GM23338 (cell line): ENCODE measurements at regions not wholly inside any gene's neighbourhood (a gene's known extent, or its start where the extent isn't known, plus 50 kb on each side); places are given as distances from the start of the nearest gene placed in this dataset.

Experiments used
- ATAC-seq: fragments of 200-7000 bp; cut with Tn5 transposase; 3 replicates; pipeline ENCODE4 v1.9.1; 2020
- DNase-seq: peaks from one replicate; pipeline ENCODE4 v3.0.0-alpha.2; 2015; ENCODE audit warnings: low spot score
- H2AFZ ChIP-seq: fragments of 200-600 bp; sonication (generic); 2 replicates; pipeline ENCODE4 v1.8.0; 2016; ENCODE audit warnings: antibody characterized with exemption, mild to moderate bottlenecking, moderate library complexity
- H3F3A ChIP-seq: fragments of 200-600 bp; sonication (generic); replicated peaks from 2 replicates; pipeline ENCODE4 v1.8.0; 2017; ENCODE audit warnings: antibody characterized with exemption, mixed run types, low read depth
- H3K27ac ChIP-seq: fragments of 200-600 bp; sonication (generic); 2 replicates; pipeline ENCODE4 v1.6.1; 2016; ENCODE audit warnings: low read depth
- H3K27me3 ChIP-seq: fragments of 200-600 bp; sonication (generic); 2 replicates; pipeline ENCODE4 v1.8.0; 2016; ENCODE audit warnings: mild to moderate bottlenecking, mixed run types, moderate library complexity; ENCODE audit not compliant: insufficient read depth
- H3K36me3 ChIP-seq: fragments of 200-600 bp; sonication (generic); 2 replicates; pipeline ENCODE4 v1.8.0; 2016; ENCODE audit warnings: mild to moderate bottlenecking; ENCODE audit not compliant: insufficient read depth
- H3K4me1 ChIP-seq: fragments of 200-600 bp; sonication (generic); 2 replicates; pipeline ENCODE4 v1.8.0; 2016; ENCODE audit warnings: mild to moderate bottlenecking, moderate library complexity; ENCODE audit not compliant: insufficient read depth
- H3K4me2 ChIP-seq: fragments of 200-600 bp; sonication (generic); 2 replicates; pipeline ENCODE4 v1.7.1; 2017; ENCODE audit warnings: mixed run types
- H3K4me3 ChIP-seq: fragments of 200-600 bp; sonication (generic); 2 replicates; pipeline ENCODE4 v1.6.1; 2016; ENCODE audit warnings: mixed run types
- H3K79me2 ChIP-seq: fragments of 200-600 bp; sonication (generic); replicated peaks from 2 replicates; pipeline ENCODE4 v1.8.0; 2017; ENCODE audit warnings: mild to moderate bottlenecking; ENCODE audit not compliant: insufficient read depth
- H3K9me2 ChIP-seq: fragments of 200-600 bp; sonication (generic); 2 replicates; pipeline ENCODE4 v1.8.0; 2017; ENCODE audit not compliant: insufficient read depth
- H4K20me1 ChIP-seq: fragments of 200-600 bp; sonication (generic); replicated peaks from 2 replicates; pipeline ENCODE4 v1.8.0; 2017; ENCODE audit warnings: mild to moderate bottlenecking; ENCODE audit not compliant: insufficient read depth
- H3K27ac Mint-ChIP-seq: 2 replicates; pipeline ENCODE4 v1.8.0; 2020; ENCODE audit warnings: inconsistent platforms, mild to moderate bottlenecking, moderate library complexity, mixed read lengths
- H3K27me3 Mint-ChIP-seq: 3 replicates; pipeline ENCODE4 v1.8.0; 2022; ENCODE audit warnings: low read depth, mild to moderate bottlenecking, moderate library complexity, mixed read lengths, inconsistent platforms; ENCODE audit not compliant: insufficient read depth, poor library complexity
- H3K36me3 Mint-ChIP-seq: 3 replicates; pipeline ENCODE4 v1.8.0; 2021; ENCODE audit warnings: low read depth, mild to moderate bottlenecking, inconsistent platforms, moderate library complexity, mixed read lengths
- H3K4me1 Mint-ChIP-seq: 3 replicates; pipeline ENCODE4 v1.8.0; 2020; ENCODE audit warnings: mild to moderate bottlenecking, inconsistent platforms, mixed read lengths
- H3K4me3 Mint-ChIP-seq: 3 replicates; pipeline ENCODE4 v1.8.0; 2021; ENCODE audit warnings: moderate library complexity, mild to moderate bottlenecking, inconsistent platforms, mixed read lengths
- H3K9me3 Mint-ChIP-seq: 3 replicates; pipeline ENCODE4 v1.8.0; 2020; ENCODE audit warnings: moderate library complexity, mild to moderate bottlenecking, inconsistent platforms, mixed read lengths
- CTCF ChIP-seq, 2 experiments: fragments of 200-600 bp in 1 of 2; sonication (generic) in 1 of 2; conservative IDR thresholded peaks; 2 replicates each; pipeline versions ENCODE4 v1.5.1 to v1.6.1; 2016 to 2017; ENCODE audit warnings: antibody characterized with exemption in 2 of 2, low read depth in 2 of 2, mild to moderate bottlenecking in 2 of 2, moderate library complexity in 1 of 2
- ETS1 ChIP-seq: IDR thresholded peaks from 2 replicates; pipeline ENCODE4 v1.6.1; 2016; ENCODE audit warnings: antibody characterized with exemption
- EZH2 ChIP-seq: fragments of 200-600 bp; sonication (generic); IDR thresholded peaks from one replicate; pipeline ENCODE4 v1.8.0; 2017; ENCODE audit warnings: antibody characterized with exemption, mild to moderate bottlenecking, low read depth; ENCODE audit not compliant: unreplicated experiment
- EZH2phosphoT487 ChIP-seq: fragments of 200-600 bp; sonication (generic); IDR thresholded peaks from one replicate; pipeline ENCODE4 v1.8.1; 2018; ENCODE audit warnings: antibody characterized with exemption; ENCODE audit not compliant: unreplicated experiment
- JUNB ChIP-seq: IDR thresholded peaks from one replicate; pipeline ENCODE4 v1.6.1; 2016; ENCODE audit warnings: antibody characterized with exemption; ENCODE audit not compliant: unreplicated experiment
- NANOG ChIP-seq: IDR thresholded peaks from 2 replicates; pipeline ENCODE4 v1.6.1; 2016; ENCODE audit warnings: antibody characterized with exemption, borderline replicate concordance
- POLR2AphosphoS5 ChIP-seq: IDR thresholded peaks from 2 replicates; pipeline ENCODE4 v1.6.1; 2016; ENCODE audit warnings: antibody characterized with exemption, low read depth
- ZNF114 ChIP-seq: fragments of 250-450 bp; sonication (Bioruptor Pico); IDR thresholded peaks from 2 replicates; pipeline ENCODE4 v1.5.0; 2020; ENCODE audit warnings: mild to moderate bottlenecking, moderate library complexity
- ZNF462 ChIP-seq: fragments of 250-450 bp; sonication (Bioruptor Pico); IDR thresholded peaks from 2 replicates; pipeline ENCODE4 v1.5.0; 2020; ENCODE audit warnings: mild to moderate bottlenecking, moderate library complexity

GRCh38 chr10:36362257-36362656, 720.2 kb upstream of the FZD8 start:
- Histone ChIP-seq H2AFZ (no peak overlapping the region), H3K4me1 (no peaks in the 10 kb centered on the region), H4K20me1 (no peaks in the 10 kb centered on the region), H3K79me2 (no peaks in the 10 kb centered on the region), H3F3A (no peaks in the 10 kb centered on the region), H3K9me2 (no peaks in the 10 kb centered on the region), H3K4me3 (no peak overlapping the region), H3K27me3 (no peaks in the 10 kb centered on the region), H3K27ac (no peak overlapping the region), H3K4me2 (no peak overlapping the region), H3K36me3 (no peaks in the 10 kb centered on the region)
- peak; percentile 42; the same call in 1 of the 3 replicates for ATAC-seq
- H3K9me3 Mint-ChIP-seq = no peaks in the 10 kb centered on the region
- no peak overlapping the region for H3K27ac Mint-ChIP-seq
- no peaks in the 10 kb centered on the region for H3K4me1 Mint-ChIP-seq
- no peak overlapping the region for H3K4me3 Mint-ChIP-seq
- TF ChIP-seq EZH2 = no peak
- no peak for TF ChIP-seq ZNF114
- no peak for TF ChIP-seq ETS1
- no peak for TF ChIP-seq POLR2AphosphoS5
- no peak for TF ChIP-seq CTCF (conservative IDR thresholded peaks at IDR 0.05; ENCODE audit: low read depth in 2 of 2)
- no peak for TF ChIP-seq ZNF462
- TF ChIP-seq NANOG = no peak
- TF ChIP-seq JUNB = no peak
- TF ChIP-seq EZH2phosphoT487 = no peak
- peak; percentile 8 for DNase-seq
- H3K27me3 Mint-ChIP-seq = no peaks in the 10 kb centered on the region
- no peaks in the 10 kb centered on the region for H3K36me3 Mint-ChIP-seq
